ENCODE measurements at regions not wholly inside any gene's neighbourhood (a gene's known extent, or its start where the extent isn't known, plus 50 kb on each side); places are given as distances from the start of the nearest gene placed in this dataset.

DNA sequence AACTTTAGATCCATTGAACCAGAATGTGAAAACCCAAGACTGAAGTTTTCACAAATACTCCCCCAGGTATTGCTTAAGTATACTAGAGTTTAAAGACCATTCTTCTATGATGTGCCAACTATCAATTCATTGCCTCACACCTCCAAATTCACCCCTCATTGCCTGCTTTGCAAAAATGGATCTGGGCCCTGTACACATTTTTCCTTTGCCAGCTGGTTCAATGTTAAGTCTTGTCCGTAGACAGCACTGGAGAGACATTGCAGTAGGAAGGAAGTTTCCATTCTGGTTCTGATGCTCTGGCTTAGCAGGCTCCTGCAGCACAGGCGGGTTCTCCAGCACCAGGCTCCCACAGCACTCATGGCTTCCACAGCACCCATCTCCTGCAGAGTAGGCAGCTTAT lies 130.0 kb downstream of the PROX1 start:
- TF ChIP-seq, protein P1, sequence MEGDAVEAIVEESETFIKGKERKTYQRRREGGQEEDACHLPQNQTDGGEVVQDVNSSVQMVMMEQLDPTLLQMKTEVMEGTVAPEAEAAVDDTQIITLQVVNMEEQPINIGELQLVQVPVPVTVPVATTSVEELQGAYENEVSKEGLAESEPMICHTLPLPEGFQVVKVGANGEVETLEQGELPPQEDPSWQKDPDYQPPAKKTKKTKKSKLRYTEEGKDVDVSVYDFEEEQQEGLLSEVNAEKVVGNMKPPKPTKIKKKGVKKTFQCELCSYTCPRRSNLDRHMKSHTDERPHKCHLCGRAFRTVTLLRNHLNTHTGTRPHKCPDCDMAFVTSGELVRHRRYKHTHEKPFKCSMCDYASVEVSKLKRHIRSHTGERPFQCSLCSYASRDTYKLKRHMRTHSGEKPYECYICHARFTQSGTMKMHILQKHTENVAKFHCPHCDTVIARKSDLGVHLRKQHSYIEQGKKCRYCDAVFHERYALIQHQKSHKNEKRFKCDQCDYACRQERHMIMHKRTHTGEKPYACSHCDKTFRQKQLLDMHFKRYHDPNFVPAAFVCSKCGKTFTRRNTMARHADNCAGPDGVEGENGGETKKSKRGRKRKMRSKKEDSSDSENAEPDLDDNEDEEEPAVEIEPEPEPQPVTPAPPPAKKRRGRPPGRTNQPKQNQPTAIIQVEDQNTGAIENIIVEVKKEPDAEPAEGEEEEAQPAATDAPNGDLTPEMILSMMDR (IDR thresholded peaks at IDR 0.05), result no peak
- TF ChIP-seq POLR2A (IDR thresholded peaks at IDR 0.05), result no peak
